ACC112 (cell line): ENCODE measurements at regions not wholly inside any gene's neighbourhood (a gene's known extent, or its start where the extent isn't known, plus 50 kb on each side); places are given as distances from the start of the nearest gene placed in this dataset.

ENCODE experiments used
- H2AFZ ChIP-seq: fragments of 200-600 bp; sonication (generic); one replicate; pipeline ENCODE4 v1.6.0; 2017; ENCODE audit warnings: antibody characterized with exemption, low read length; ENCODE audit not compliant: unreplicated experiment
- H3K27ac ChIP-seq: fragments of 200-600 bp; sonication (generic); 2 replicates; pipeline ENCODE4 v1.5.1; 2014; ENCODE audit warnings: low read depth, mild to moderate bottlenecking, antibody characterized with exemption, low read length, moderate library complexity
- H3K27me3 ChIP-seq: fragments of 200-600 bp; sonication (generic); 2 replicates; pipeline ENCODE4 v1.6.1; 2014; ENCODE audit warnings: mild to moderate bottlenecking, antibody characterized with exemption, low read length, moderate library complexity, mixed read lengths; ENCODE audit not compliant: insufficient read depth
- H3K36me3 ChIP-seq: fragments of 200-600 bp; sonication (generic); 2 replicates; pipeline ENCODE4 v1.6.1; 2016; ENCODE audit warnings: mild to moderate bottlenecking, antibody characterized with exemption, low read length, moderate library complexity, mixed read lengths; ENCODE audit not compliant: insufficient read depth
- H3K4me1 ChIP-seq: fragments of 200-600 bp; sonication (generic); one replicate; pipeline ENCODE4 v1.6.1; 2016; ENCODE audit warnings: low read length, mixed read lengths; ENCODE audit not compliant: insufficient read depth, unreplicated experiment, control insufficient read depth
- H3K4me3 ChIP-seq: fragments of 200-600 bp; sonication (generic); 2 replicates; pipeline ENCODE4 v1.5.1; 2014; ENCODE audit warnings: mild to moderate bottlenecking, low read depth, low read length
- H3K79me2 ChIP-seq: fragments of 200-600 bp; sonication (generic); one replicate; pipeline ENCODE4 v1.6.0; 2016; ENCODE audit warnings: low read length; ENCODE audit not compliant: control insufficient read depth, unreplicated experiment, insufficient read depth

DNA sequence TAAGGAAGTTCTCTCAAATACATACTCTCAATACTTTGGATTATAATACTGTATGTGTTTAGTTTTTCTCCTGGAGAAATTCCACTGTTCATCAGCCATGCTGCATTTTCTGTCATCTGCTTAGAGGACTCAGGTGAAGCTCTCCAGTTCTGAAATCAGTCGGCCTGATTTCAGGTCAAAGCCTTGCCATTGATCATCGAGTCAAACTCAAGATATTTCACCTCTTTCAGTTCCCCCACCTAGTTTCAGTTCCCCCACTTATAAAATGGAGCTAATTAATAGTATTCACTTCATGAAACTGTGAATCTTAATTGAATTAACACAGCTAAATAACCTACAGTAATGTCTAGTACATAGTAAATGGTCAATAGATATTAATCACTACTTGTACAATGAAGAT is 75.3 kb upstream of the L3MBTL4 start:
- no peaks in the 10 kb centered on the region for H3K4me1 ChIP-seq
- peaks cover 22% of the 10 kb centered on the region for H3K27me3 ChIP-seq

DNA sequence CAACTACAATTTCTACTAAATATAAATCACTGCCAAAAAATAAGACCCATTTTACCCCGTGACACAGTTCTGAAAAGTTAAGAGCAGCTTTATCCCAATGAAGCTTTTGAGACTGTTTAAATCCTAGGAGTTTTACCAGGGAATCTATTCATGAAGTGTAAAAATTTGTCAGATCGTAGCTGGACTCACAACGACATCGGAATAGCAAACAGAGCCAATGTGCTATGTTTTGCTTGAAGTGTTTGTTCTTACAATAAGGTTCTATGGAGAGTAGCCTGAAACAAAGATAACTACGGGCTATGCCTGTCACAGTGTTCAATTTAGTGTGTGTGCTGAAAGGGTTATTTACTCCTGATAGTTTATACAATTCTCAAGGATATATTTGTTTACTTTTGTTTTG is 78.5 kb upstream of the L3MBTL4 start:
- H3K4me1 ChIP-seq, result no peaks in the 10 kb centered on the region
- no peaks in the 10 kb centered on the region for H3K36me3 ChIP-seq
- peaks cover 28% of the 10 kb centered on the region for H3K27me3 ChIP-seq
- no peak overlapping the region for H2AFZ ChIP-seq
- H3K4me3 ChIP-seq, result no peak overlapping the region
- H3K27ac ChIP-seq, result no peak overlapping the region
- H3K79me2 ChIP-seq, result no peaks in the 10 kb centered on the region

More for the DNA sequence above, 75.3 kb upstream of the L3MBTL4 start:
- no peak overlapping the region for H2AFZ ChIP-seq
- no peak overlapping the region for H3K4me3 ChIP-seq
- H3K27ac ChIP-seq, result no peak overlapping the region
- H3K36me3 ChIP-seq, result no peaks in the 10 kb centered on the region
- no peaks in the 10 kb centered on the region for H3K79me2 ChIP-seq

DNA sequence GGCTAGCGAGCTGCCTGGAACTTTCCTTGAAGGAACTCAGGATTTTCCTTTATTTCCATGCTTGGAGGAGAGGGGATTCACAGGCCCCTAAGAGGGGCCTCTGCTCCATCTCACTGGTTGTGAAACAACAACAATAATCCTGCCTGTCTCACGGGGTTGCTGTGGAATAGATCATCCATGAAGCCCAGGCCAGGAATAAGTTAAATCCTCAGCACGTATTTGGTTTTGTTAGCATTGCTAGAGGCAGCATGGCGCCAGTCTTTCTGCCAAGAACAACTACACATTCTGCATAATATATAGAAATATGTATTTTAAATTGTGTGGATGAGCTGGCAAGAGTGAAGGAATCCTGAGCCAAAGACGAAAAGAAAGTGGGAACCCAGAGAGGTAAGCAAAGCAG is 80.8 kb upstream of the L3MBTL4 start:
- no peak overlapping the region for H3K27ac ChIP-seq
- peaks cover 31% of the 10 kb centered on the region for H3K27me3 ChIP-seq
- no peaks in the 10 kb centered on the region for H3K4me1 ChIP-seq
- no peaks in the 10 kb centered on the region for H3K79me2 ChIP-seq
- no peak overlapping the region for H2AFZ ChIP-seq
- H3K36me3 ChIP-seq, result no peaks in the 10 kb centered on the region
- H3K4me3 ChIP-seq, result no peak overlapping the region

DNA sequence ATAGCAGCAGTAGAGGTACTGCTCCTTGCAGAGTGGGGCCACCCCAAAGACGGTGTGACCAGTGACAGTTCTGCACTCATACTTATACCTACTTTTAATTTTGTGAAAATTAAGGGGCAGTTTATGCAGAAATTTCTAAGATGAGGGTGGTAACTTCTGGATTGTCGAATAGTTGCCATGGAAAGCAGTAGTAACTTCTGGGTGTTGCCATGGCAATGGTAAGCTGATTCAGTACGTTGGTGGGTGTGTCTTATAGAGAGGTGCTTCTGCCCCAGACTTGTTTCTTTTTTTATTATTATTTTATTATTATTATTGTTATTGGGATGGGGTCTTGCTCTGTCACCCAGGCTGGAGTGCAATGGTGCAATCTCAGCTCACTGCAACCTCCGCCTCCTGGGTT is 82.8 kb upstream of the L3MBTL4 start:
- H2AFZ ChIP-seq, result no peak overlapping the region
- no peak overlapping the region for H3K4me3 ChIP-seq
- H3K27me3 ChIP-seq, result peaks cover 49% of the 10 kb centered on the region

DNA sequence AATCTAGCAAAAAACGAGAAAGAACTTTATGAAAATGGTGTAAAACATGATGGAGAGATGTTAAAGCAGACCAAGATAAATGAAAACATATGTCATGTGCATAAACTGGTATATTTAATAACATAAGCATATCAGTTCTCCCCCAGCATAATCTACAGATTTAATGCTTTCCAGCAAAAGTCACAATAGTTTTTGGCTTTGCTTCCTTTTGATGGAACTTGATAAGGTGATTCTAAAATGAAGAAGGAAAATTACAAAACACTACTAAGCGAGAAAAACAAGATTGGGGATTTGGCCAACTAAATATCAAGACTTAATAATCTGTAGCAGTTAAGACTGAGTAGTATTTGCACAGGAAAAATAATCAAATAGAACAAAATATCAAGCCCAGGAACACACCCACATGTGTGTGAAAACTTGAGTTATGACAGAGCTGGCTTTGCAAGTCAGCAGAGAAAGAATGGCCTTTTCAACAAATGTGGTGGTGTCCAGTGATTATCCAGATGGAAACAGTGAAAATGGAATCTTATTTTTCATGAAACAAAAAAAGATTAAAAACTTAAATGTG is 83.7 kb upstream of the L3MBTL4 start:
- no peak overlapping the region for H2AFZ ChIP-seq
- H3K4me3 ChIP-seq, result no peak overlapping the region
- no peaks in the 10 kb centered on the region for H3K79me2 ChIP-seq
- H3K4me1 ChIP-seq, result no peaks in the 10 kb centered on the region
- H3K27me3 ChIP-seq, result peaks cover 54% of the 10 kb centered on the region
- H3K27ac ChIP-seq, result no peak overlapping the region
- H3K36me3 ChIP-seq, result no peaks in the 10 kb centered on the region

More for the DNA sequence above, 82.8 kb upstream of the L3MBTL4 start:
- no peaks in the 10 kb centered on the region for H3K36me3 ChIP-seq
- no peaks in the 10 kb centered on the region for H3K4me1 ChIP-seq
- no peak overlapping the region for H3K27ac ChIP-seq
- no peaks in the 10 kb centered on the region for H3K79me2 ChIP-seq

DNA sequence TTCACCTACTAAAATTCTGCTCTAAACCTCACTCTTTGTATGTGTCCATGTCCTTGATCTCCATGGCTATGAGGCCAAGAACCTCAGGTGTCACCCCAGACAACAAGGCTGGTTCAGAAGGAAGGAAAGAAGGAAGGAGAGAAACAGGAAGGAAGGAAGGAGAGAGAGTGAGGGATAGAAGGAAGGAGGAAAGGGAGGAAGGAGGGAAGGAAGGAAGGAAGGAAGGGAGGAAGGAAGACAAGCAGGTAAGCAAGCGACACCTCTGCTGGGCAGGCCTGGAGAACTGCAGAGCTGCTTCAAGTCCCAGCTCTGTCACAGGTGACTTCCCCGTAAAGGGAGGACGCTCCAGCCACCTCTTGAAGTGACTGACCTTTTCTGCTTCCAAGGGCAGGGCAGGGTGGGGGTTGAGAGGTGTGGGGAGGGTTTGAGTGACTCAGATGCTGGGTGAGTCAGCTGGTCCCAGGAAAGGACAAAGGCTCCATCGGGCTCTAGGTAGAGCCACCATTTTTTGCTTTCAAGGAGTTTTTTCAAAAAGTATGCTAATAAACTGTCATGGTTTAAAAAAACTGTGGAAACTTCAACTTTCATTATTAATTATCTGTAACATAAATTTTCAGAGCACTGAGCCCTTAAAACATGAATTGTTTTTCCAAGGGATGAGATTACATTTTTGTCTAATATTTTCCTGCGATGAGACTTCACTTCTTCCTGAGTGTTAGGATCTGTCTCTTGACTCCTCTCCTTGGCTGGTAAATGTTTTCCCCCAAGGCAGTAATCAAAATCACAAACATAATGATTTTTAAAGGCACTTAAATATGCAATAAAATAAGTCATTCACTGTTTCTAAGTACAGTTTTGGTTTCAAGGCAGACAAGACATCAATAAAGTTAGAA is 90.1 kb upstream of the L3MBTL4 start:
- H3K79me2 ChIP-seq, result no peaks in the 10 kb centered on the region
- H3K4me1 ChIP-seq, result no peaks in the 10 kb centered on the region
- no peak overlapping the region for H3K27ac ChIP-seq
- H3K36me3 ChIP-seq, result no peaks in the 10 kb centered on the region
- H3K27me3 ChIP-seq, result peaks cover 43% of the 10 kb centered on the region
- H2AFZ ChIP-seq, result no peak overlapping the region
- no peak overlapping the region for H3K4me3 ChIP-seq

DNA sequence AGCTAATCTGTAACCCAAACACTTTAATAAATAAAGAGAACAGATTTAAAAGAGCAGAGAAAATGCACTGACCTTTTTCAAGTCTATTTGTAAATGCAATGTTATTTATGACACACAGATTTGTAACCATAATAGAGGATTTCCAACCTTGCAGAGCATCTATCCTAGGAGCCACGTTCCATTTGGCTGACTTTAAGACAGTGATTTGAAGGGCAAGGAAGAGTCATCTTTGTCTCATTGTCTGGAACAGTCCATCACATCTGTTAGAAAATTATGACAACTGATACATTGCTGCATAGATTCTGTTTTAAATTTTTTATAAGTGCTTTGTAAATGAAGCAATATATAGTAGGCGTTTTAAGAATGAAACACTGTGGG is 90.8 kb upstream of the L3MBTL4 start:
- H3K4me3 ChIP-seq, result no peak overlapping the region
- H3K4me1 ChIP-seq, result no peaks in the 10 kb centered on the region
- H3K36me3 ChIP-seq, result no peaks in the 10 kb centered on the region
- H3K79me2 ChIP-seq, result no peaks in the 10 kb centered on the region
- peaks cover 40% of the 10 kb centered on the region for H3K27me3 ChIP-seq
- no peak overlapping the region for H2AFZ ChIP-seq
- no peak overlapping the region for H3K27ac ChIP-seq

DNA sequence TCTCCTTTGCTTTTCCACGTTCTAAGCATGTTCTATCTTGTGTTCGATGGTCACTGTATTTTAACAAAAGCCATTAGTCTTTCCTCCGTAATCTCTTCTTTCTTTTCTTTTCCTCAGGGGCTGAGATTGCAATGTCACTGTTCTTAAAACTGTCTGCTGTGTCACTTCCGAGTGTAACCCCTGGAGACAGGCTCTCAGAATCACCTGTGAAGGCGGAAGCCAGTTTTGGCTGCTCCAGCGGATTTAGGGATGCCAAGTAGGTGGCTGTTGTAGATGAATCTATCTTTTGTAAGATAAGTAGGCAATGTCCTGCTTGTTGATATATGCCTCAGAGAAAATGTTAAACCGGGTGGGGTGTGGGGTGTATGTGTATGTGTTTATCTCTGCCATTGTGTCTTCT is 94.7 kb upstream of the L3MBTL4 start:
- no peaks in the 10 kb centered on the region for H3K36me3 ChIP-seq

DNA sequence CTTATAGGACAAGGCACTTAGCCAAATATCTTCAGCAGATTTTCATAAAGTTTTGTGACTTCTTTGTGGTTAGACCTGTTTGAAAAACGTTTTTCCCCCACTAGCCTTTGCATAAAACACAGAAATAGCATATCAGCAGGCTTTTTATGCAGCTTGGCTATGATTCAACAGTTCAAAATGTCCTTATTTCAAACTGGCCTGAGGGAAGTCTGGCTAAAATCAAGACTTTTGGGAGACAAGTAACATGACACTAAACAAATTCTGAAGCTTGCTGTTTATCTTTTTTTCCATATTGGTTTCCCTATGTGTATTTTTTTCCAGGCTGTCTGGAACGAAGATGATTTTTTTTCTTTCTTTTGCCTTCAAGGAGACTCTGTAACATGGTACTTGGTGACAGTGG is 95.1 kb upstream of the L3MBTL4 start:
- Histone ChIP-seq H3K79me2 (no peaks in the 10 kb centered on the region), H3K4me1 (no peaks in the 10 kb centered on the region), H2AFZ (no peak overlapping the region), H3K27ac (no peak overlapping the region), H3K27me3 (peaks cover 25% of the 10 kb centered on the region; the same call in 1 of the 2 replicates), H3K4me3 (no peak overlapping the region), H3K36me3 (no peaks in the 10 kb centered on the region)

More for the DNA sequence above, 94.7 kb upstream of the L3MBTL4 start:
- H3K4me1 ChIP-seq, result no peaks in the 10 kb centered on the region
- no peak overlapping the region for H3K4me3 ChIP-seq
- H3K79me2 ChIP-seq, result no peaks in the 10 kb centered on the region
- H3K27me3 ChIP-seq, result peaks cover 27% of the 10 kb centered on the region; the same call in 1 of the 2 replicates
- no peak overlapping the region for H2AFZ ChIP-seq
- no peak overlapping the region for H3K27ac ChIP-seq

DNA sequence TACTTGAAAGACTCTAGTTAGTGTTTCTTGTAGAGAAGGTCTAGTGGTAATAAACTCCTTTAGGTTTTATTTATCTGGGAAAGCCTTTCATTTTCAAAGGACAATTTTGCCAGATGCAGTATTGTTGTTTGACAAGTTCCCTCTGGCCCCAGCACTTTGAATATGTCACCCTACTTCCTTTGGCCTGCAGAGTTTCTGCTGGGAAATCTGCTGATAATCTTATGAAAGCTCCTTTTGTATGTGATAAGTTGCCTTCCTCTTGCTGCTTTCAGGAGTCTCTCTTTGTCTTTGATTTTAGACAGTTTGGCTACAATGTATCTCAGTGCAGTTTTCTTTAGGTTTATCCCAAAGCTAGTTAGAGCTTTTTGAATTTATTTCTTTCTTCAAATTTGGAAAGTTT is 106.2 kb upstream of the L3MBTL4 start:
- H3K4me1 ChIP-seq, result no peaks in the 10 kb centered on the region
- H3K79me2 ChIP-seq, result no peaks in the 10 kb centered on the region
- no peaks in the 10 kb centered on the region for H3K36me3 ChIP-seq
- no peak overlapping the region for H3K4me3 ChIP-seq
- peaks cover 22% of the 10 kb centered on the region for H3K27me3 ChIP-seq
- no peak overlapping the region for H2AFZ ChIP-seq
- H3K27ac ChIP-seq, result no peak overlapping the region
